Activated CD8-positive, alpha-beta memory T cell treated with anti-CD3 and anti-CD28 coated beads, Interleukin-2, amount 10 ng/mL, durations not matched to agents 7 days and 5 days (primary cell): ENCODE measurements at regions not wholly inside any gene's neighbourhood (a gene's known extent, or its start where the extent isn't known, plus 50 kb on each side); places are given as distances from the start of the nearest gene placed in this dataset.

ENCODE experiments used
- ATAC-seq: fragments of 150-1000 bp; cut with Tn5 transposase; one replicate; pipeline ENCODE4 v1.10.0; 2021; ENCODE audit warnings: moderate library complexity
- CTCF ChIA-PET: fragments of 350-600 bp; sonication (Branson Sonifier 250); formaldehyde crosslinking; loops from one replicate; lab custom pipeline; 2021; ENCODE audit warnings: antibody characterized with exemption; lab: Charles Lee
- DNase-seq: peaks from one replicate; pipeline ENCODE4 v3.0.0-alpha.2; 2020
- H3K27ac Mint-ChIP-seq: one replicate; pipeline ENCODE4 v1.8.0; 2021; ENCODE audit warnings: mild to moderate bottlenecking, mixed read lengths
- H3K27me3 Mint-ChIP-seq: one replicate; pipeline ENCODE4 v1.8.0; 2021; ENCODE audit warnings: mixed read lengths
- H3K36me3 Mint-ChIP-seq: one replicate; pipeline ENCODE4 v1.8.0; 2021; ENCODE audit warnings: mild to moderate bottlenecking, mixed read lengths
- H3K4me1 Mint-ChIP-seq: one replicate; pipeline ENCODE4 v1.8.0; 2021; ENCODE audit warnings: mixed read lengths
- H3K4me3 Mint-ChIP-seq: one replicate; pipeline ENCODE4 v1.8.0; 2021; ENCODE audit warnings: mild to moderate bottlenecking, moderate library complexity, mixed read lengths
- H3K9me3 Mint-ChIP-seq: one replicate; pipeline ENCODE4 v1.8.0; 2022; ENCODE audit warnings: low read depth, mixed read lengths

DNA sequence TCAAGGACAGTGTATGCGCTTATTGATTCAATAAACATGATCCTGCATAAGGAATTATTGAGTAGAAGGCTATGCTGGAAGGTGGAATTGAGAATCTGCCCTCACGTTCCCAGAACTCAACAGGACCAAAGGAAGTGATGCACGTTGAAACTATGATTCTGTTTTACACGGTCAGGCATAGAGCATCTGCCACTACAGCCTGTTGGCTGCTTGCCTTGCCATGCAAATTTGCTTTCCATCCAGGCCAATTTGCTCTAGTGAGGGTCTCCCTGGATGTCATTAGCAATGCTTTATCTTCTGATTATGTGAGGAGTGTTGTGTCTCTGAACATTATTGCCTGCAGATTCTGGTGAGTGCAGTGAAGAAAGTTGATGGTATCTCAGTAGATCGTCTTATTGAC is 132.9 kb downstream of the ADRA2A start:
- H3K4me3 Mint-ChIP-seq, result no peak overlapping the region
- H3K4me1 Mint-ChIP-seq, result no peaks in the 10 kb centered on the region
- ATAC-seq, result no peak
- H3K27ac Mint-ChIP-seq, result no peak overlapping the region
- peaks cover 1% of the 10 kb centered on the region for H3K27me3 Mint-ChIP-seq
- CTCF ChIA-PET, result no interaction called here
- DNase-seq, result no peak
- H3K36me3 Mint-ChIP-seq, result no peaks in the 10 kb centered on the region
- H3K9me3 Mint-ChIP-seq, result no peaks in the 10 kb centered on the region

DNA sequence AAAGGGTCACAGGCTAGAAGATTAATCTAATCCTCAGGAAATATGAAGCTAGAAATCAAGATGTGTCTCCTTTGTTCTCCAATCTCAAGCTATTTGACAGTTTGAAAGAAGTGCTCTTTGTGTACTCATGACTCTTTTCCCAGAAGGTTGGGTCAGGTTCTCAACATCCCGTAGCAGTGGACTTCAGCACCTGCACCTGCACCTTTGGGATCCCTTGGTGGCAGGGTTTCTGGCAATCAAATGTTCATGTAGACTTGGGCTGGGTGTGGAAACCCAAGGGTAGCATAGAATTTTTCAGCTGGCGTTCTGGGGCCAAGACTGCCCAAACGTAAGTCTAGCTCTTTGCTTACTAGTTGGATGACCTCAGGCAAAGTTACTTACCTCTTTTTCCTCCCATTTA is 134.4 kb downstream of the ADRA2A start:
- Mint-ChIP-seq H3K27me3 (peaks cover 8% of the 10 kb centered on the region), H3K9me3 (no peaks in the 10 kb centered on the region), H3K4me1 (no peaks in the 10 kb centered on the region), H3K4me3 (no peak overlapping the region), H3K36me3 (no peaks in the 10 kb centered on the region), H3K27ac (no peak overlapping the region)
- no peak for DNase-seq
- no peak for ATAC-seq
- CTCF ChIA-PET, result interaction anchor here (1.3 kb wide), 2 partner anchors 13 to 134 kb away, joined by 4 to 5 read pairs; partner anchors contain the start of gene ADRA2A

DNA sequence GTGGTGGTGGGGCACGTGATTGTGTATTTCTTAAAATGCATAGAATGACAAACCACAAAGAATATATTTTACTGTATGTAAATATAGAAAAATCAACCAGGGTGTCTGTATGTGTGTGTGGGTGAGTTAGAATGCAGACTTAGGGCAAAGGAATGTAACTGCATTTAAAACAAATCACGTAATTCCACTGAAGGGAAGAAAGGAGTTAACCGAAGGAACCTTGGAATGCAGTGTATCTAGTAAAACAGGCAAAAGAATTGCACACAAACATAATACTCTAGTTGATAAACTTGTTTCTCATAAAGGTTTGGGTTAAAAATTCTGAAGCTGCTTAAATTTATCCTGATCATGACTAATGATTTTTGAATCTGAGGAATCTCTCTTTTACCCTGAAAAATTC is 134.9 kb downstream of the ADRA2A start:
- no peak for ATAC-seq
- H3K27me3 Mint-ChIP-seq, result peaks cover 9% of the 10 kb centered on the region
- no peak overlapping the region for H3K27ac Mint-ChIP-seq
- no peaks in the 10 kb centered on the region for H3K9me3 Mint-ChIP-seq
- CTCF ChIA-PET, result no interaction called here
- no peak overlapping the region for H3K4me3 Mint-ChIP-seq
- H3K4me1 Mint-ChIP-seq, result no peaks in the 10 kb centered on the region
- no peaks in the 10 kb centered on the region for H3K36me3 Mint-ChIP-seq
- DNase-seq, result no peak

DNA sequence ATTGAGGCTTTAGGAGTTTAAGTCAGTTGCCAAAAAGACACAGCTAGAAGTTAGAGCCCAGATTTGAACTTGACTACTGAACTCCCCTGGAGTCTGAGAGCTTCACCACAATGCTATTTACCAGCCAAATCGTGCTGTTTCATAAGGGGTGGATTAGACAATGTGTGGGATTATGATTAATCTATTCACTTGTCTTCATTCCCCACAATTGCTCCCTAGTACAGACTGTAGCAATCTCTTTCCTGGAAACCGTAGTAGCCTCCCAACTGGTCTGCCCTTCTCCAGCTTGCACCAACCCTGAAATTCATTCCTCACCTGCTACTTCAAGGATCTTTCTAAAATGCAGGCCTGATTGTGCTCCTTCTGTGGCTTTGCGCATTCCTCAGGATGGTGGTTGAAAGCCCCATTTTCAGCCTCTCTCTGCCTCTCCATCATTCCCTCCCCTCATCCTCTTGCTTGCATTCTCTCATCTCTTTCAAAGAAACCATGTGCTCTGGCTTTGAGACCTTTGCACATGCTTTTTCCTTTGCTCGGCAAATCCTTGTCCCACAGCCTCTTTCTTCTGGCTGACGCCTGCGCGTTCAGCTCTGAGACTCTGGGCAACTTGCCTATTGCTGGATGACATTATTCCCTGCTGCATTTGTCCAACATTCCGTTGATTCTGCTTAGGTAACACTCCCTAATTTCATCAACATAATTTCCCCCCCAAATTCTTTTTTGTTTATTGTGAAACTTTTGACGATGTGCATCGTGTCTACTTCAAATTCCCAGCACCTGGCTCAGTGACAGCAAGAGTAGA is 145.1 kb downstream of the ADRA2A start:
- H3K4me1 Mint-ChIP-seq, result no peaks in the 10 kb centered on the region
- no peak overlapping the region for H3K27ac Mint-ChIP-seq
- peaks cover 25% of the 10 kb centered on the region for H3K27me3 Mint-ChIP-seq
- no peaks in the 10 kb centered on the region for H3K36me3 Mint-ChIP-seq
- no peak for DNase-seq
- no peak overlapping the region for H3K4me3 Mint-ChIP-seq
- CTCF ChIA-PET, result no interaction called here
- no peak for ATAC-seq
- H3K9me3 Mint-ChIP-seq, result no peaks in the 10 kb centered on the region

DNA sequence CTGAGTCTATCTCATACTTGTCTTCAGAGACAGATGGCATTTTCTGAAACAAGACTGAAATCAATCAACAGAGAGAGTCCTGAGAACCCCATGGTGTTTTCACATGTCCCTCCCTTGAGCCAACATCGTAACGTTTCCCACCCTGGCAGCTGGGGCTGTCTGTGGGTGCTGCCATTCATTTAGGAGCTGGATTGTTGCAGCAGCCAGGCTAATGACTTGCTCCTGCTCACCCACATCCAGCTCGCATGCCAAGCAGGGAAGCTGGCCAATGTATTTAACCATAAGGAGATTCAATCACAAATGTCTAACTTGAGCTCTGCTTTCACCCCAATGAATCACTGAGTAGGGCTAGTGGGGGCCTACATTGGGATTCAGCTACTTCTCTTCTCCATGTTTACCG is 146.1 kb downstream of the ADRA2A start:
- no peak for ATAC-seq
- DNase-seq, result no peak
- H3K9me3 Mint-ChIP-seq, result no peaks in the 10 kb centered on the region
- CTCF ChIA-PET, result no interaction called here
- H3K36me3 Mint-ChIP-seq, result no peaks in the 10 kb centered on the region
- no peak overlapping the region for H3K4me3 Mint-ChIP-seq
- no peaks in the 10 kb centered on the region for H3K4me1 Mint-ChIP-seq
- peaks cover 23% of the 10 kb centered on the region for H3K27me3 Mint-ChIP-seq
- no peak overlapping the region for H3K27ac Mint-ChIP-seq

DNA sequence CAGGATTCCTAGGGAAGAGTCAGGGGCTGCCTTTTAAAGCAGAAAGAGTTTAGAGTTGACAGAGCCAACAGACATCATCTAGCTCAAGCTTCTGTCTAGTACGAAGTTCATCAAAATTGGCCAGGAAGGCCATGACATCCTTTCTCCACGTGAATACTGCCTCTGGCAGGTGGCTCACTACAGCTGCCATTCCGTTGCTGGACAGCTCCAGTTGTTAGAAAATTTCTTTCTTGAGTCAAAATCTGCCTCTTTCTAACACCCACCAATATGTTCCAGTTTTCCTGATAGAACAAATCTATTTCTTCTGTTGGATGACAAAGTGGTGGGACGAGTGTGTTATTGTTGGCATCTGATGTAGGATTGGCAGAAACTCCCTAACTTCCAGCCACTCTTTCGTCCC is 154.9 kb downstream of the ADRA2A start:
- Mint-ChIP-seq H3K9me3 (no peaks in the 10 kb centered on the region), H3K27ac (no peak overlapping the region), H3K36me3 (no peaks in the 10 kb centered on the region), H3K4me3 (no peak overlapping the region), H3K4me1 (no peaks in the 10 kb centered on the region), H3K27me3 (no peaks in the 10 kb centered on the region)
- DNase-seq, result no peak
- no peak for ATAC-seq
- CTCF ChIA-PET, result no interaction called here

DNA sequence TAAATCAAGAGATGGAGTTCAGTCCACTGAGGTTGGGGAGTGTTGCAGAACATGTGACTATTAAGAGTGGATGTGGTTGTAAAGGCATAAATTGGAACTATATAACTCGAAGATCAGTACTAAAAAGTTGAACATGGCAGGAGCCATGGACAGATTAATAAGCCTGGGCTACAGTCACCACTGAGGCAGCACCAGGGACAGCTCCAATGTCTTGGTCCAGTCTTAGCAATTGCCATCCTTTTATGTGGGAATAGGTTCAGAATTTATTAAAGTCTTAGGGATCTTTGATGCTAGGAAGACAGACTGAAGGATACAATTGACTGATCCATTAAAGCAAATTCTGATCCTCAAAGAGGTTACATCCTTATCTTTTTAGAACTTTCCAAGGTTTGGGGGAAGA is 156.6 kb downstream of the ADRA2A start:
- CTCF ChIA-PET, result no interaction called here
- H3K4me1 Mint-ChIP-seq, result no peaks in the 10 kb centered on the region
- DNase-seq (no peak), ATAC-seq (no peak)
- H3K9me3 Mint-ChIP-seq, result no peaks in the 10 kb centered on the region
- H3K4me3 Mint-ChIP-seq, result no peak overlapping the region
- H3K27ac Mint-ChIP-seq, result no peak overlapping the region
- H3K36me3 Mint-ChIP-seq, result no peaks in the 10 kb centered on the region
- H3K27me3 Mint-ChIP-seq, result no peaks in the 10 kb centered on the region

DNA sequence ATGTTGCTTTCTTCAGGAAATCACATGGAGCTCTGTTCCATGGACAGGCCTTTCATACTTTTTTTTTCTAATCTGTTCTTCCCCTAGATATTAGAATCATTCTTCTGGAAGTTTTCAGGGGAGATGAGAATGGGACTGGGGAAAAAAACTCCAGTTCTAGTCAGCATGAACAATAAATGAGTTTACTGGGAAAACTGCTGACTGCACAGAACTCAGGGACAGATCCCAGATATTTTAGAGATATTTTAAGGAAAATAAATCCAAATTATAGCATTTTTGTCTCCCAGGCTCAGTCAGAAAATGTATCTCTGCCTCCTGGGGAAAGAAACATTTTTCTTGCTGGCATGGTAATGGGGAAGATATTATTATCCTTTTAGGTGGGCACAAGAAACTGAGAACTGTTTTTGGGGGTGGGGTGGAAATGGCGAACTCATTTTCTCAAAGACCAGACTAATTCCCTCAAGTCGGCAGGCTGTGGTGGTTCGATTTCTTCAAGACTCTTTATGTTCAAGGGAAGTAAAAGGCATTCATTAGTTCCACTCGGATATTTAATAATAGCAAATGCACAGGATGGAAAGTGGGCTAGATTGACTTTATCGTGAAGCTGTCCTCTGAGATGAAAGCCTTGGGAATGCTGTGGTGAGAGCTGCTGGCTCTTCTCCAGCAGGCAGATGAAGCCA is 157.5 kb downstream of the ADRA2A start:
- Mint-ChIP-seq H3K4me1 (no peaks in the 10 kb centered on the region), H3K4me3 (no peak overlapping the region), H3K27me3 (no peaks in the 10 kb centered on the region), H3K36me3 (no peaks in the 10 kb centered on the region), H3K27ac (no peak overlapping the region), H3K9me3 (no peaks in the 10 kb centered on the region)
- CTCF ChIA-PET, result no interaction called here
- DNase-seq (no peak), ATAC-seq (no peak)

DNA sequence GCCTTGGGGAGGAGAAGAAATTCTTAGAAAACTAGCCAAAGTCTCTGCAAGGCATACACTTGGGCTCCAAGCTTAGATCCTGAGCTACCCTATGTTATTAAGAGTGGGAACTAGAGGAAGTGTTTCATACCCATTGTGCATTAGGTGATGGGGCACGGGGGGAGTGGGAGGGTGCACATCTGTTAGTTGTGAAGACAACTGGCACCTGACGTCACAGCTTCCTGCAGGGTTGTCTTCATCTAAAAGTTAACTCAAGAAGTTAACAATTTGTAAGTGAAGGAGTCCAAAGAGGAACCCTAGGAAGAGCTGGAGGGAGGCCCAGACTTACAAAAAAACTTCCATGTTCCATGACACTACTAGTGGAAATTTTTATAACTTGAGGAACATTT is 158.1 kb downstream of the ADRA2A start:
- CTCF ChIA-PET, result no interaction called here
- ATAC-seq, result no peak
- H3K9me3 Mint-ChIP-seq, result no peaks in the 10 kb centered on the region

DNA sequence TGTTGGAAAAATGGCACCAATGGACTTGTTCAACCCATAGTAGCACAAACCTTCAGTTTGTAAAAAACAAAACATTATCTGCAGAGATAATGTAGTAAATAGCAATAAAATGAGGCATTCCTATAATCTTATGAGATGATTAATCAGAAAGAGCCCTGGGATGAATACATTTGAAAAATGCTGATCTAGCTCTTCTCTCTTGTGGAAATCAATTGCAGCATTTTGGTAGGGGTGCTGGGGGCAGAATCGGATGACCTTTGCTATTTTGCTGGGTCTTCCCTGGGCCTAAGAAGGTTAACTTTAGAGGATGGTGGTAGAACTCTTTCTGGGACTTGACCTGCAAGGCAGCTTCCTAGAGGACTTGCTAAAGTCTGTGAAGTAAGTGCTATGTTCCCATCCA is 163.5 kb downstream of the ADRA2A start:
- no peaks in the 10 kb centered on the region for H3K36me3 Mint-ChIP-seq
- DNase-seq, result no peak
- no peak overlapping the region for H3K4me3 Mint-ChIP-seq
- CTCF ChIA-PET, result no interaction called here
- no peaks in the 10 kb centered on the region for H3K9me3 Mint-ChIP-seq
- H3K4me1 Mint-ChIP-seq, result no peaks in the 10 kb centered on the region
- no peak overlapping the region for H3K27ac Mint-ChIP-seq
- H3K27me3 Mint-ChIP-seq, result no peaks in the 10 kb centered on the region
- ATAC-seq, result no peak

More for the DNA sequence above, 158.1 kb downstream of the ADRA2A start:
- no peak for DNase-seq
- H3K4me1 Mint-ChIP-seq, result no peaks in the 10 kb centered on the region
- no peak overlapping the region for H3K4me3 Mint-ChIP-seq
- H3K36me3 Mint-ChIP-seq, result no peaks in the 10 kb centered on the region
- H3K27ac Mint-ChIP-seq, result no peak overlapping the region
- H3K27me3 Mint-ChIP-seq, result no peaks in the 10 kb centered on the region

DNA sequence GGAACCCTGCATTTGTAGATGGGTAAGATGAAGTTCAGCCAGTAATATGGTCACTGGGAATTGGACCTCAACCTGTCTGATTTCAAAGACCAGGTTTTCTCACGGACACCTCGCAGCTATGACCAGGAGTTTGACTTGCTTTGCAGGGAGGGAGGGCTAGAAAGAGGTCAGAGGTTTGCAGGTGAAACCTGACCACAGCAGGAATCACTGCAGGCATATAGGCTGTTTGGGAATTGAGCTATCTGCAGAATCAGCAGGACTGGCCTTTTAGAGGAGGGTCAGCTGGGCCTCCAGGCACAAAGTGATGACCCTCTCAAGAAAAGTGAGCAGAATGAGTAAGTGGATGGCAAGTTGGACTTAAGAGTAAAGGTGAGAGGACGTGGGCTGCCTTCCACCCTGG is 166.3 kb downstream of the ADRA2A start:
- H3K27me3 Mint-ChIP-seq, result peaks cover 4% of the 10 kb centered on the region
- no peaks in the 10 kb centered on the region for H3K4me1 Mint-ChIP-seq
- H3K27ac Mint-ChIP-seq, result no peak overlapping the region
- CTCF ChIA-PET, result no interaction called here
- H3K4me3 Mint-ChIP-seq, result no peak overlapping the region
- ATAC-seq (no peak), DNase-seq (no peak)
- no peaks in the 10 kb centered on the region for H3K36me3 Mint-ChIP-seq
- H3K9me3 Mint-ChIP-seq, result no peaks in the 10 kb centered on the region

DNA sequence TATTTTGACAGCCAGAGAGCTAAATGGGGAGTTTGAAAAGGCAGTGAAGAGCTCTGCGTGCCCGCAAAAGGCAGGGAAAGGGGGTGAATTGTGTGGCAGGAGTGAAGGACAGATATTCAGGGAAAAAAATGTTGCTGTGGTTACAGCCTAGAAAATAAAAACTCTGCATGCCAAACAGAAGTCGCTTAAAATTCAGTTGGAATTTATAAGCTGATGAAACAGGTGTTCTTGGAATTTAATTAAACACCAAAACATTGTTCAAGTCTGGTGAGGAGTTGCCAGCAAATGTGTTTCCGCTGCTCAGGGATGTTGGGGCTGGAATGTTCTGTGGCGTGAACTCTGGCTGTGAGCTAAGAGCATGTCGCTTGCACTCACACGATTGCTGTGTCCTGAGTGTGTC is 169.3 kb downstream of the ADRA2A start:
- DNase-seq (no peak), ATAC-seq (no peak)
- peaks cover 13% of the 10 kb centered on the region for H3K27me3 Mint-ChIP-seq
- H3K9me3 Mint-ChIP-seq, result no peaks in the 10 kb centered on the region
- no peak overlapping the region for H3K4me3 Mint-ChIP-seq
- CTCF ChIA-PET, result no interaction called here
- H3K4me1 Mint-ChIP-seq, result no peaks in the 10 kb centered on the region
- H3K36me3 Mint-ChIP-seq, result no peaks in the 10 kb centered on the region
- no peak overlapping the region for H3K27ac Mint-ChIP-seq

DNA sequence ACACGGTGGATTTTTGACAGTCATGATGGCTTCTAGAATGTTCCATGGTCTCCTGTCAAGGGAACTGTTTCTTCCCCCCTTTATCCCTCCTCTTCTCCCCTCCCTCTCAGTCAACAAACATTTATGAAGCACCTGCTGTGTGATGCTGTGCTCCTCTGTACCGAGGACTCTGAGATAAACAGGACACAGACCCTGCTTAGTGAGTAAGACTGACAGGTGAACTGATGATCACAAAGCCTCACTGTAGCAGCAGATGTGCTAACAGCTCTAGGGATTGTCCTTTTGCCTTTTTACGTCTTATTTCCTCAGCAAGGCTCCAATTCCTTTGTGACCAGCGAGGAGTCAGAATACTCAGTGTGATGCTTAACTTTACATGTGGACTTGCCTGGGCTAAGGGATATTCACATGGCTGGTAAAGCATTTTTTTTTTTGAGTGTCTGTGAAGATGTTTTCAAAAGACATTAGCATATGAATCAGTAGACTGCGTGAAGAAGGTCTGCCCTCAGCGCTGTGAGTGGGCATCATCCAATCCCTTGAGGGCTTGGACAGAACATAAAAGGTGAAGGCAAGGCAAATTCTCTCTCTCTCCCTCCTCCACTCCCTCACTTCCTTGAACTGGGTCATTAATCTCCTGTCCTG is 170.1 kb downstream of the ADRA2A start:
- peaks cover 17% of the 10 kb centered on the region for H3K27me3 Mint-ChIP-seq
- CTCF ChIA-PET, result no interaction called here
- H3K4me3 Mint-ChIP-seq, result no peak overlapping the region

More for the DNA sequence above, 170.1 kb downstream of the ADRA2A start:
- H3K27ac Mint-ChIP-seq, result no peak overlapping the region
- DNase-seq (no peak), ATAC-seq (no peak)
- no peaks in the 10 kb centered on the region for H3K9me3 Mint-ChIP-seq
- H3K36me3 Mint-ChIP-seq, result no peaks in the 10 kb centered on the region
- no peaks in the 10 kb centered on the region for H3K4me1 Mint-ChIP-seq
